ENCODE measurements at regions not wholly inside any gene's neighbourhood (a gene's known extent, or its start where the extent isn't known, plus 50 kb on each side); places are given as distances from the start of the nearest gene placed in this dataset.

DNA sequence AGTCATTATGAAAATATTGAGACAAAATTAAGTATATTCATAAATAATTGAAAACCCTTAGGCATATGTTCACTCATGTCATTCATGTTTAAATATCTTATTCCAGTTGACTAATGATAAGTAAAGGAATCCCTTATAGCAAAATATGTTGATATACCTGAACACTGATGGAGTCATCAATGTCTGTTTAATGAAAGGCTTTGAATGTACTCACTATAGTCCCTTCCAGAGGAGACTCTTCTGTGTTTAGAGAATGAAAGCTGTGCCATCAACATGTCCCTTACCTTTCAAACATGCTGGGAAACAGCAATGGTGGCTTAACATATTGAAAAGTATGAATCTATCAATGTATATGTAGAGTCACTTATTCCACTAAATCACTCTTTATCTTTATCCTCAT, 242.9 kb downstream of the KCNJ3 start:
- DNase-seq (ENCODE audit: low read depth) = no peak
- H3K4me3 ChIP-seq (ENCODE audit: low read depth, low read length) = no peak overlapping the region
- TF ChIP-seq, protein P1, sequence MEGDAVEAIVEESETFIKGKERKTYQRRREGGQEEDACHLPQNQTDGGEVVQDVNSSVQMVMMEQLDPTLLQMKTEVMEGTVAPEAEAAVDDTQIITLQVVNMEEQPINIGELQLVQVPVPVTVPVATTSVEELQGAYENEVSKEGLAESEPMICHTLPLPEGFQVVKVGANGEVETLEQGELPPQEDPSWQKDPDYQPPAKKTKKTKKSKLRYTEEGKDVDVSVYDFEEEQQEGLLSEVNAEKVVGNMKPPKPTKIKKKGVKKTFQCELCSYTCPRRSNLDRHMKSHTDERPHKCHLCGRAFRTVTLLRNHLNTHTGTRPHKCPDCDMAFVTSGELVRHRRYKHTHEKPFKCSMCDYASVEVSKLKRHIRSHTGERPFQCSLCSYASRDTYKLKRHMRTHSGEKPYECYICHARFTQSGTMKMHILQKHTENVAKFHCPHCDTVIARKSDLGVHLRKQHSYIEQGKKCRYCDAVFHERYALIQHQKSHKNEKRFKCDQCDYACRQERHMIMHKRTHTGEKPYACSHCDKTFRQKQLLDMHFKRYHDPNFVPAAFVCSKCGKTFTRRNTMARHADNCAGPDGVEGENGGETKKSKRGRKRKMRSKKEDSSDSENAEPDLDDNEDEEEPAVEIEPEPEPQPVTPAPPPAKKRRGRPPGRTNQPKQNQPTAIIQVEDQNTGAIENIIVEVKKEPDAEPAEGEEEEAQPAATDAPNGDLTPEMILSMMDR (IDR thresholded peaks at IDR 0.05; ENCODE audit: control insufficient read depth, extremely low read depth, insufficient read depth) = no peak

- DNase-seq (ENCODE audit: low read depth) = no peak
- no peak overlapping the region for H3K4me3 ChIP-seq (ENCODE audit: low read depth, low read length)
- TF ChIP-seq, protein P1 (IDR thresholded peaks at IDR 0.05; ENCODE audit: control insufficient read depth, extremely low read depth, insufficient read depth) = no peak
These were observed 235.7 kb downstream of the KCNJ3 start for GRCh38 chr2:154934213-154934612.

GRCh38 chr2:154924531-154924930, 226.0 kb downstream of the KCNJ3 start:
- DNase-seq (ENCODE audit: low read depth) = no peak
- TF ChIP-seq, protein P1 (IDR thresholded peaks at IDR 0.05; ENCODE audit: control insufficient read depth, extremely low read depth, insufficient read depth) = no peak
- no peak overlapping the region for H3K4me3 ChIP-seq (ENCODE audit: low read depth, low read length)

- TF ChIP-seq, protein P1 (IDR thresholded peaks at IDR 0.05; ENCODE audit: control insufficient read depth, extremely low read depth, insufficient read depth) = no peak
- DNase-seq (ENCODE audit: low read depth) = no peak
These were observed 216.1 kb downstream of the KCNJ3 start for GRCh38 chr2:154914561-154914960.

GRCh38 chr2:154912215-154912614, 213.7 kb downstream of the KCNJ3 start:
- TF ChIP-seq, protein P1 (IDR thresholded peaks at IDR 0.05; ENCODE audit: control insufficient read depth, extremely low read depth, insufficient read depth) = no peak
- DNase-seq (ENCODE audit: low read depth) = no peak
- H3K4me3 ChIP-seq (ENCODE audit: low read depth, low read length) = no peak overlapping the region

More at GRCh38 chr2:154914561-154914960, 216.1 kb downstream of the KCNJ3 start:
- H3K4me3 ChIP-seq (ENCODE audit: low read depth, low read length) = no peak overlapping the region

DNA sequence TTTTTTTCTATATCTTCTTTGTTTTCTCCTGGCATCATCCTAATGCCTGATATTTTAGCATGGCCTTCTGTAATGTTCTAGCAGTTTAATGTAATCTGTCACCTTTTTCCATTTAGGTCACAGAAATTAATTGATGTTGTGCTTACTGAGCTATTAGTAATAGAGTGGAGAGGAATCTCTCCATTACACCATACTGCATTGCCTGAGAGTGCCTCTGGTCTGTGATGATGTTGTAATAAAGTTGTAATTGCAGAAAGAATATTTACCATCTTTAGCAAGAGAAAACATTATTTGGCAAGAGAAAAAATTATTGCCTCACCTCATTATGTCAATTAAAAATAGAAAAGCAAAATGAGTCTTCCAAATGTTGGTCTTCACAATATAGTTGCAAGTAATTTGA, 213.2 kb downstream of the KCNJ3 start:
- TF ChIP-seq, protein P1 (IDR thresholded peaks at IDR 0.05; ENCODE audit: control insufficient read depth, extremely low read depth, insufficient read depth) = no peak
- no peak overlapping the region for H3K4me3 ChIP-seq (ENCODE audit: low read depth, low read length)
- DNase-seq (ENCODE audit: low read depth) = no peak

DNA sequence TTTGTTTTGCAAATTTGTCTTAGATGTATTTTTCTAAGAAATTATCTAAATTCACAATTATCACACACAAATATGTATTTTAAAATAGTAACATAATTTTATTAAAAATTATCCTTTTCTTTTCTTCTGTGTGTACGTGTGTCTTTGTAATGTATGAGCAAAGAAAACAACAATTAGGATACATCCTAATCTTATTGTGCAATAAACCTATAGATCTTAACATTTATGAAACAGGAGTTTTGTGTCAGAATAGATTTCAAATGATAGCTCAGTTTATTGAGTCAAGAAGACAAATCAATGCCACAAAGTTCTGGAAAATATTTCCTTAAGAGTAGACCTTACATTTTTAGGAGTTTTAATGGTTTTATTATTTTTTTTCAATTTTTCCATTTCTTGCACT, 212.2 kb downstream of the KCNJ3 start:
- TF ChIP-seq, protein P1 (IDR thresholded peaks at IDR 0.05; ENCODE audit: control insufficient read depth, extremely low read depth, insufficient read depth) = no peak
- H3K4me3 ChIP-seq (ENCODE audit: low read depth, low read length) = no peak overlapping the region
- no peak for DNase-seq (ENCODE audit: low read depth)

All from LNCaP clone FGC (cell line).